ENCODE measurements at regions not wholly inside any gene's neighbourhood (a gene's known extent, or its start where the extent isn't known, plus 50 kb on each side); places are given as distances from the start of the nearest gene placed in this dataset.
A peak's percentile ranks its signal among the peaks of the same experiment; 100 is the strongest.
"Not testable (repeated sequence)": the region's sequence is repeated elsewhere in the genome, so short reads cannot be mapped to it uniquely, and the experiment has no call there.

DNA sequence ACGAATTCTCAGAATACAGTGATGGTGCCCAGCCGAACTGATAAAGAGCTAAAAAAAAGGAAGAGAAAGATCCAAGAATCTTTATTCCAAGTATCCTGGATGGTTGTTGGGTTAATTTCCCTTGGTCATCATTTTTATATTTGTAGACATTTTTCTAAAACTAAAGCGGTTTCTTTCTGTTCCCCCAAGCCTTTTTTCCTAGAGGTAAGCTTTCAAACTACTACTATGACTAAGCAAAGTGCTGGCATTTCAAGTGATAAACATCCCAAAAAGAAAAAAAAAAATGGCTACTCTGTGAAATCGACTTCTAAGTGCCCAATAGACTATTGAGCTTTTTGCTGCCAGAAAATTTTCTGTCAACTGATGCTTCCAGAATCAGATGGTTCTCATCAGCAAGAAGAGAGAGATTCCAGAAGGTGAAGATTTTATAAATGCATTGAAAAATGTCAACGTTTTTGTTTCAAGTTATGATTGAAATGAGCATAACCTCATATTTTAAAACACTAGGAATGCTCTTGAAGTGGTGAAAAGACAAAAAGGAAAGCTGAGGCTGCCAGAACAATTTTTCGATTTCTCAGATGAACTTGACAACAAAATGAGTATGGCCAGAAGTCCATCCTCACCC is 96.1 kb upstream of the ZC3H11B start:
- H3K4me3 ChIP-seq: no peak overlapping the region
- TF ChIP-seq MAFK (IDR thresholded peaks at IDR 0.05; ENCODE audit: partially characterized antibody) (peak; percentile 49), CHD2 (IDR thresholded peaks at IDR 0.05; ENCODE audit: low read length, partially characterized antibody) (no peak)
- no peak overlapping the region for H3K27ac ChIP-seq
- POLR2A ChIA-PET: no interaction called here
- no peaks in the 10 kb centered on the region for H3K4me1 ChIP-seq
- CTCF ChIA-PET: interaction anchor here (0.9 to 1.3 kb wide), 2 partner anchors 48 to 1449 kb away, joined by 3 to 6 read pairs; no protein-coding TSS in a partner anchor
- FAIRE-seq (no peak), DNase-seq (ENCODE audit: low read depth in 1 of 2, low spot score in 1 of 2) (no peak), ATAC-seq (no peak)
- H3K4me2 ChIP-seq: no peak overlapping the region
- WGBS (ENCODE audit: missing lambda C conversion rate): 24% methylated on average over 6 of the region's 6 CpGs
- no peaks in the 10 kb centered on the region for H3K9me3 ChIP-seq

DNA sequence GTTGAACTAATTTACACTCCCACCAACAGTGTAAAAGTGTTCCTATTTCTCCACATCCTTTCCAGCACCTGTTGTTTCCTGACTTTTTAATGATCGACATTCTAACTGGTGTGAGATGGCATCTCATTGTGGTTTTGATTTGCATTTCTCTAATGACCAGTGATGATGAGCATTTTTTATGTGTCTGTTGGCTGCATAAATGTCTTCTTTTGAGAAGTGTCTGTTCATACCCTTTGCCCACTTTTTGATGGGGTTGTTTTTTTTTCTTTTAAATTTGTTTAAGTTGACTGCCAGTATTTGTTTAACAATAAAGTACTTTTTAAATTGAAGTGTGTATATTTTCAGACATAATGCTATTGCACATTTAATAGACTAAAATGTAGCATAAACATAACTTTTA is 95.0 kb upstream of the ZC3H11B start:
- DNase-seq (ENCODE audit: low read depth in 1 of 2, low spot score in 1 of 2); H3K4me2 ChIP-seq: not testable (repeated sequence)
- CTCF ChIA-PET: interaction anchor here (0.9 kb wide), 1 partner anchor 1448 kb away, joined by 3 read pairs; no protein-coding TSS in a partner anchor

DNA sequence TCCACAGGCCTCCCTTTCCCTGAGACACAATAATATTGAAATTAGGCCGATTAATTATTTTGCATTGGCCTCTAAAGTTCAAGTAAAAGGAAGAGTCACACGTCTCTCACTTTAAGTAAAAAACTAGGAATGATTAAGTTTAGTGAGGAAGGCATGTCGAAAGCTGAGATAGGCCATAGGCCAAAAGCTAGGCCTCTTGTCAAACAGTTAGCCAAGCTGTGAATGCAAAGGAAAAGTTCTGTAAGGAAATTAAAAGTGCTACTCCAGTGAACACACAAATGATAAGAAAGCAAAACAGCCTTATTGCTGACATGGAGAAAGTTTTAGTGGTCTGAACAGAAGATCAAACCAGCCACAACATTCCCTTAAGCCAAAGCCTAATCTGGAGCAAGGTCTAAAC is 91.4 kb upstream of the ZC3H11B start:
- H3K9me3 ChIP-seq; FAIRE-seq; H3K4me2 ChIP-seq; H3K4me1 ChIP-seq; ATAC-seq; POLR2A ChIA-PET; H3K4me3 ChIP-seq; DNase-seq (ENCODE audit: low read depth in 1 of 2, low spot score in 1 of 2); H3K27ac ChIP-seq: not testable (repeated sequence)
- CTCF ChIA-PET: interaction anchor here (1.4 kb wide), 1 partner anchor 50 kb away, joined by 4 read pairs; no protein-coding TSS in a partner anchor
- 27% methylated on average over 3 of the region's 3 CpGs for WGBS (ENCODE audit: missing lambda C conversion rate)

More for the DNA sequence above, 95.0 kb upstream of the ZC3H11B start:
- FAIRE-seq, H3K27ac ChIP-seq, H3K9me3 ChIP-seq, H3K4me1 ChIP-seq, H3K4me3 ChIP-seq, ATAC-seq, POLR2A ChIA-PET: not testable (repeated sequence)
- 20% methylated on average over 1 of the region's 1 CpG for WGBS (ENCODE audit: missing lambda C conversion rate)

DNA sequence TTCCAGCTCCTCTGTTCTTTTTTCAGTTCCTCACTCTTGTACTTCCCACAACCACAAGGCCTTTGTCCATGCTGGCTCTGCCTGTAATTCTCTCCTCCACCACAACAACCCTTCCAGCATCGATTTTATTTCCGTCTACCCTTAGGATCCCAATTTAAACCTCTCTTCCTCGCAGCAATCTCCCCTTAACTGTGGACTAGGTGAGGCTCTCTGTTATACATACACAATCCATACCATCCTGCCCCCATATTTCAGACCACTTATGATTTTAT is 90.4 kb upstream of the ZC3H11B start:
- WGBS (ENCODE audit: missing lambda C conversion rate): 52% methylated on average over 3 of the region's 3 CpGs
- ChIA-PET POLR2A (no interaction called here), CTCF (no interaction called here)
- no peak for FAIRE-seq
- no peaks in the 10 kb centered on the region for H3K9me3 ChIP-seq
- DNase-seq (ENCODE audit: low read depth in 1 of 2, low spot score in 1 of 2): no peak
- no peaks in the 10 kb centered on the region for H3K4me1 ChIP-seq
- TF ChIP-seq, protein P1, sequence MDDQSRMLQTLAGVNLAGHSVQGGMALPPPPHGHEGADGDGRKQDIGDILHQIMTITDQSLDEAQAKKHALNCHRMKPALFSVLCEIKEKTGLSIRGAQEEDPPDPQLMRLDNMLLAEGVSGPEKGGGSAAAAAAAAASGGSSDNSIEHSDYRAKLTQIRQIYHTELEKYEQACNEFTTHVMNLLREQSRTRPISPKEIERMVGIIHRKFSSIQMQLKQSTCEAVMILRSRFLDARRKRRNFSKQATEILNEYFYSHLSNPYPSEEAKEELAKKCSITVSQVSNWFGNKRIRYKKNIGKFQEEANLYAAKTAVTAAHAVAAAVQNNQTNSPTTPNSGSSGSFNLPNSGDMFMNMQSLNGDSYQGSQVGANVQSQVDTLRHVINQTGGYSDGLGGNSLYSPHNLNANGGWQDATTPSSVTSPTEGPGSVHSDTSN (IDR thresholded peaks at IDR 0.05): no peak
- no peak for TF ChIP-seq EP300 (IDR thresholded peaks at IDR 0.05)
- no peak for TF ChIP-seq TP53 (CRISPR knock-in tag; IDR thresholded peaks at IDR 0.05)
- TF ChIP-seq FOSL2 (IDR thresholded peaks at IDR 0.05): no peak
- no peak for TF ChIP-seq FOSL2 (CRISPR knock-in tag; IDR thresholded peaks at IDR 0.05)
- TF ChIP-seq HDAC2 (IDR thresholded peaks at IDR 0.05): no peak
- no peak for TF ChIP-seq CBX8 (IDR thresholded peaks at IDR 0.05)
- TF ChIP-seq ZSCAN20 (CRISPR knock-in tag; IDR thresholded peaks at IDR 0.05): no peak
- no peak for TF ChIP-seq NFE2L2 (conservative IDR thresholded peaks at IDR 0.05; ENCODE audit: low read length)
- TF ChIP-seq ZFP36 (IDR thresholded peaks at IDR 0.05; ENCODE audit: borderline replicate concordance, partially characterized antibody): no peak
- H3K27ac ChIP-seq: no peak overlapping the region
- no peak for ATAC-seq
- H3K4me2 ChIP-seq: no peak overlapping the region
- no peak overlapping the region for H3K4me3 ChIP-seq

DNA sequence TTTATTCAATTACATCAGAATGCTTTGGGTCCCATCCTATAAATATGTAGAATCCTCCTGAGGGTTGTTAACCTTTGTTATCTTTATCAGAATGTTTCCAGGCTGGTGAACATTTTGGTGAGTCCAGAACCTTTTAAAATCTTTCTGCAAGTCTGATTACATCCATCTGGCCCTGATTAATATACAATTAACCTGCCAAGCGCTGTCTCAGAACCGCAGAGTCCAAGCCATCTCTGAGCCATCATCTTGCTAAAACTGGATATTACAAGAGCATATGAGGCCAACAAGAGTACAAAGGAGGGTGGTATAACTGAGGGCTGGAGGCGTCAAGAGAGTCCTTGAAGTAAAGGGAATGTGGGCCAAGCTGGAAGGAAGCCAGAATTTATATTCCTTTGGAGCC is 88.6 kb upstream of the ZC3H11B start:
- Histone ChIP-seq H3K4me1 (no peaks in the 10 kb centered on the region), H3K4me3 (no peak overlapping the region), H3K27ac (no peak overlapping the region), H3K9me3 (no peaks in the 10 kb centered on the region), H3K4me2 (no peak overlapping the region)
- ATAC-seq (no peak), DNase-seq (ENCODE audit: low read depth in 1 of 2, low spot score in 1 of 2) (no peak), FAIRE-seq (no peak)
- 18% methylated on average over 3 of the region's 3 CpGs for whole genome bisulfite sequencing (ENCODE audit: missing lambda C conversion rate)
- CTCF ChIA-PET: no interaction called here
- no peak for TF ChIP-seq NR3C1 (IDR thresholded peaks at IDR 0.05)
- TF ChIP-seq MAZ (IDR thresholded peaks at IDR 0.05; ENCODE audit: borderline replicate concordance, low read depth, low read length): no peak
- TF ChIP-seq, protein P2, sequence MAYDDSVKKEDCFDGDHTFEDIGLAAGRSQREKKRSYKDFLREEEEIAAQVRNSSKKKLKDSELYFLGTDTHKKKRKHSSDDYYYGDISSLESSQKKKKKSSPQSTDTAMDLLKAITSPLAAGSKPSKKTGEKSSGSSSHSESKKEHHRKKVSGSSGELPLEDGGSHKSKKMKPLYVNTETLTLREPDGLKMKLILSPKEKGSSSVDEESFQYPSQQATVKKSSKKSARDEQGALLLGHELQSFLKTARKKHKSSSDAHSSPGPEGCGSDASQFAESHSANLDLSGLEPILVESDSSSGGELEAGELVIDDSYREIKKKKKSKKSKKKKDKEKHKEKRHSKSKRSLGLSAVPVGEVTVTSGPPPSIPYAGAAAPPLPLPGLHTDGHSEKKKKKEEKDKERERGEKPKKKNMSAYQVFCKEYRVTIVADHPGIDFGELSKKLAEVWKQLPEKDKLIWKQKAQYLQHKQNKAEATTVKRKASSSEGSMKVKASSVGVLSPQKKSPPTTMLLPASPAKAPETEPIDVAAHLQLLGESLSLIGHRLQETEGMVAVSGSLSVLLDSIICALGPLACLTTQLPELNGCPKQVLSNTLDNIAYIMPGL (CRISPR knock-in tag; IDR thresholded peaks at IDR 0.05; ENCODE audit: borderline replicate concordance): no peak
- POLR2A ChIA-PET: no interaction called here

All from A549 (cell line).